ENCODE measurements at regions not wholly inside any gene's neighbourhood (a gene's known extent, or its start where the extent isn't known, plus 50 kb on each side); places are given as distances from the start of the nearest gene placed in this dataset.

GRCh38 chr13:44874176-44874575 lies 115.1 kb downstream of the NUFIP1 start:
- no peaks in the 10 kb centered on the region for H3K36me3 Mint-ChIP-seq (ENCODE audit: low read depth)
- H3K4me3 Mint-ChIP-seq (ENCODE audit: unreplicated experiment): no peak overlapping the region
- no peak for TF ChIP-seq CTCF (IDR thresholded peaks at IDR 0.05)
- H3K27ac Mint-ChIP-seq (ENCODE audit: unreplicated experiment): no peak overlapping the region
- H3K27me3 Mint-ChIP-seq (ENCODE audit: low read depth): no peaks in the 10 kb centered on the region
- DNase-seq (ENCODE audit: low spot score): no peak
- peaks cover 13% of the 10 kb centered on the region for H3K4me1 Mint-ChIP-seq (ENCODE audit: low read depth)
- H3K9me3 Mint-ChIP-seq (ENCODE audit: low read depth): peaks cover 5% of the 10 kb centered on the region

GRCh38 chr13:44873461-44873860 lies 115.8 kb downstream of the NUFIP1 start:
- Mint-ChIP-seq H3K4me3 (ENCODE audit: unreplicated experiment) (no peak overlapping the region), H3K27me3 (ENCODE audit: low read depth) (no peaks in the 10 kb centered on the region), H3K36me3 (ENCODE audit: low read depth) (no peaks in the 10 kb centered on the region), H3K9me3 (ENCODE audit: low read depth) (peaks cover 5% of the 10 kb centered on the region), H3K4me1 (ENCODE audit: low read depth) (peaks cover 13% of the 10 kb centered on the region), H3K27ac (ENCODE audit: unreplicated experiment) (no peak overlapping the region)
- no peak for DNase-seq (ENCODE audit: low spot score)
- no peak for TF ChIP-seq CTCF (IDR thresholded peaks at IDR 0.05)

- no peak for TF ChIP-seq CTCF (IDR thresholded peaks at IDR 0.05)
- no peaks in the 10 kb centered on the region for H3K27me3 Mint-ChIP-seq (ENCODE audit: low read depth)
- DNase-seq (ENCODE audit: low spot score): no peak
- H3K4me3 Mint-ChIP-seq (ENCODE audit: unreplicated experiment): no peak overlapping the region
- H3K27ac Mint-ChIP-seq (ENCODE audit: unreplicated experiment): no peak overlapping the region
- H3K36me3 Mint-ChIP-seq (ENCODE audit: low read depth): peaks cover 1% of the 10 kb centered on the region
- peaks cover 5% of the 10 kb centered on the region for H3K9me3 Mint-ChIP-seq (ENCODE audit: low read depth)
- H3K4me1 Mint-ChIP-seq (ENCODE audit: low read depth): peaks cover 13% of the 10 kb centered on the region
Measured at GRCh38 chr13:44872751-44873150, 116.5 kb downstream of the NUFIP1 start.

- peaks cover 13% of the 10 kb centered on the region for H3K4me1 Mint-ChIP-seq (ENCODE audit: low read depth)
- H3K27ac Mint-ChIP-seq (ENCODE audit: unreplicated experiment): no peak overlapping the region
- H3K27me3 Mint-ChIP-seq (ENCODE audit: low read depth): no peaks in the 10 kb centered on the region
- H3K36me3 Mint-ChIP-seq (ENCODE audit: low read depth): peaks cover 1% of the 10 kb centered on the region
- TF ChIP-seq CTCF (IDR thresholded peaks at IDR 0.05): peak; percentile 23
- H3K9me3 Mint-ChIP-seq (ENCODE audit: low read depth): peaks cover 12% of the 10 kb centered on the region
- no peak for DNase-seq (ENCODE audit: low spot score)
- H3K4me3 Mint-ChIP-seq (ENCODE audit: unreplicated experiment): no peak overlapping the region
Measured at GRCh38 chr13:44870456-44870929, 118.8 kb downstream of the NUFIP1 start.

GRCh38 chr13:44869167-44869566 lies 120.1 kb downstream of the NUFIP1 start:
- TF ChIP-seq CTCF (IDR thresholded peaks at IDR 0.05): no peak
- peaks cover 12% of the 10 kb centered on the region for H3K9me3 Mint-ChIP-seq (ENCODE audit: low read depth)
- H3K36me3 Mint-ChIP-seq (ENCODE audit: low read depth): peaks cover 1% of the 10 kb centered on the region
- H3K27me3 Mint-ChIP-seq (ENCODE audit: low read depth): no peaks in the 10 kb centered on the region
- DNase-seq (ENCODE audit: low spot score): no peak
- no peak overlapping the region for H3K27ac Mint-ChIP-seq (ENCODE audit: unreplicated experiment)
- peaks cover 6% of the 10 kb centered on the region for H3K4me1 Mint-ChIP-seq (ENCODE audit: low read depth)
- H3K4me3 Mint-ChIP-seq (ENCODE audit: unreplicated experiment): no peak overlapping the region

All from chondrocyte (in vitro differentiated cells).